Right atrium auricular region (tissue), 2 donors: ENCODE measurements at regions not wholly inside any gene's neighbourhood (a gene's known extent, or its start where the extent isn't known, plus 50 kb on each side); places are given as distances from the start of the nearest gene placed in this dataset.

Source experiments
- DNase-seq: peaks from one replicate; pipeline ENCODE4 v3.0.0-alpha.2; 2019; ENCODE audit warnings: low spot score
- H3K27ac ChIP-seq, 2 donors: fragments of 200-600 bp; sonication (generic); 1 replicate in 1 of 2; 2 replicates in 1 of 2; pipeline ENCODE4 v1.5.1; 2016 to 2019
- H3K27me3 ChIP-seq, 2 donors: fragments of 200-600 bp; sonication (generic); one replicate each; pipeline versions ENCODE4 v1.5.1 to v1.6.0; 2017 to 2019
- H3K36me3 ChIP-seq: fragments of 200-600 bp; sonication (generic); one replicate; pipeline ENCODE4 v1.5.1; 2016
- H3K4me1 ChIP-seq, 2 donors: fragments of 200-600 bp; sonication (generic); one replicate each; pipeline versions ENCODE4 v1.5.1 to v1.6.0; 2017 to 2019
- H3K4me3 ChIP-seq, 2 donors: fragments of 200-600 bp; sonication (generic); 1 replicate in 1 of 2; 2 replicates in 1 of 2; pipeline ENCODE4 v1.5.1; 2017 to 2019; ENCODE audit warnings: mild to moderate bottlenecking in 1 of 2, moderate library complexity in 1 of 2
- H3K9me3 ChIP-seq, 2 donors: fragments of 200-600 bp; sonication (generic); one replicate each; pipeline ENCODE4 v1.5.1; 2019
- TF ChIP-seq, protein P1 (sequence below), 2 donors: fragments of 200-600 bp; sonication (generic); IDR thresholded peaks; one replicate each; pipeline ENCODE4 v1.5.1; 2019; ENCODE audit warnings: antibody characterized with exemption in 2 of 2

- H3K4me1 ChIP-seq = peaks cover 0 to 13% of the 10 kb centered on the region in 2 donors
- no peaks in the 10 kb centered on the region for H3K9me3 ChIP-seq
- TF ChIP-seq, protein P1, sequence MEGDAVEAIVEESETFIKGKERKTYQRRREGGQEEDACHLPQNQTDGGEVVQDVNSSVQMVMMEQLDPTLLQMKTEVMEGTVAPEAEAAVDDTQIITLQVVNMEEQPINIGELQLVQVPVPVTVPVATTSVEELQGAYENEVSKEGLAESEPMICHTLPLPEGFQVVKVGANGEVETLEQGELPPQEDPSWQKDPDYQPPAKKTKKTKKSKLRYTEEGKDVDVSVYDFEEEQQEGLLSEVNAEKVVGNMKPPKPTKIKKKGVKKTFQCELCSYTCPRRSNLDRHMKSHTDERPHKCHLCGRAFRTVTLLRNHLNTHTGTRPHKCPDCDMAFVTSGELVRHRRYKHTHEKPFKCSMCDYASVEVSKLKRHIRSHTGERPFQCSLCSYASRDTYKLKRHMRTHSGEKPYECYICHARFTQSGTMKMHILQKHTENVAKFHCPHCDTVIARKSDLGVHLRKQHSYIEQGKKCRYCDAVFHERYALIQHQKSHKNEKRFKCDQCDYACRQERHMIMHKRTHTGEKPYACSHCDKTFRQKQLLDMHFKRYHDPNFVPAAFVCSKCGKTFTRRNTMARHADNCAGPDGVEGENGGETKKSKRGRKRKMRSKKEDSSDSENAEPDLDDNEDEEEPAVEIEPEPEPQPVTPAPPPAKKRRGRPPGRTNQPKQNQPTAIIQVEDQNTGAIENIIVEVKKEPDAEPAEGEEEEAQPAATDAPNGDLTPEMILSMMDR (IDR thresholded peaks at IDR 0.05) = no peak
- H3K36me3 ChIP-seq = no peaks in the 10 kb centered on the region
- no peak overlapping the region for H3K27ac ChIP-seq
- H3K27me3 ChIP-seq = no peaks in the 10 kb centered on the region
- H3K4me3 ChIP-seq = no peak overlapping the region
- no peak for DNase-seq
Observed at GRCh38 chr7:54838175-54838910, 79.3 kb upstream of the SEC61G start.

DNA sequence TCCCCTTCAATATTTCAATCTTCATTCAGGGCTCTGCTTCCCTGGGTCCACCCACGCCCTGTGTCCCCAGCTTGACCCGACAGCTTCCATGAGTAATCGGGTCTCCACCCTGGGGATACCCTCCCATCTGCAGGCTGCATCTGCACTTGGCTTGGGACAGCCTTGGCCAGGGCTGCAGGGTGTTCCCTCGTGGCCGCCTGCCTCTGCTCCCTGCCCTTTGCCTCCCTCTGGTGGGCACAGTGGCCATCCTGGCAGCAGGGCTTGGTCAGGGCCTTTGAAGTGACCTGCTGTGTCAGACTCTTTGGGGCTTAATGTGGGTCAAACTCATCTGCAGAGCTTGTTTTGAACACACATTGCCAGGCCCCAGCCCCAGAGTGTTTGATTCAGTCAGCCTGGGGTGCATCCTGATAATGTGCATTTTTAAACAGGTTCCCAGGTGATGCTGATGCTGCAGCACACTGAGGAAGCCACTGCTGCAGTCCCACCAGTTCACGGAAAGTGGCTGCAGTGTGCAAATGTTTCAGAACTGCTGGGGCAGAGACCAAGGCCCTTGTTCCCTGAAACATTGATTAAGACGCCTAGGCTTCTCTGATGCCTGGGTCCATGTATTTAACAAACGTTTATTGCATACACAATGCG lies 80.7 kb upstream of the SEC61G start:
- Histone ChIP-seq H3K9me3 (no peaks in the 10 kb centered on the region), H3K27ac (no peak overlapping the region), H3K4me1 (peaks cover 0 to 13% of the 10 kb centered on the region in 2 donors), H3K4me3 (no peak overlapping the region), H3K27me3 (no peaks in the 10 kb centered on the region), H3K36me3 (no peaks in the 10 kb centered on the region)
- peak; percentile 84 for DNase-seq
- TF ChIP-seq, protein P1 (IDR thresholded peaks at IDR 0.05) = peak in 1 of 2 donors; percentile 74

DNA sequence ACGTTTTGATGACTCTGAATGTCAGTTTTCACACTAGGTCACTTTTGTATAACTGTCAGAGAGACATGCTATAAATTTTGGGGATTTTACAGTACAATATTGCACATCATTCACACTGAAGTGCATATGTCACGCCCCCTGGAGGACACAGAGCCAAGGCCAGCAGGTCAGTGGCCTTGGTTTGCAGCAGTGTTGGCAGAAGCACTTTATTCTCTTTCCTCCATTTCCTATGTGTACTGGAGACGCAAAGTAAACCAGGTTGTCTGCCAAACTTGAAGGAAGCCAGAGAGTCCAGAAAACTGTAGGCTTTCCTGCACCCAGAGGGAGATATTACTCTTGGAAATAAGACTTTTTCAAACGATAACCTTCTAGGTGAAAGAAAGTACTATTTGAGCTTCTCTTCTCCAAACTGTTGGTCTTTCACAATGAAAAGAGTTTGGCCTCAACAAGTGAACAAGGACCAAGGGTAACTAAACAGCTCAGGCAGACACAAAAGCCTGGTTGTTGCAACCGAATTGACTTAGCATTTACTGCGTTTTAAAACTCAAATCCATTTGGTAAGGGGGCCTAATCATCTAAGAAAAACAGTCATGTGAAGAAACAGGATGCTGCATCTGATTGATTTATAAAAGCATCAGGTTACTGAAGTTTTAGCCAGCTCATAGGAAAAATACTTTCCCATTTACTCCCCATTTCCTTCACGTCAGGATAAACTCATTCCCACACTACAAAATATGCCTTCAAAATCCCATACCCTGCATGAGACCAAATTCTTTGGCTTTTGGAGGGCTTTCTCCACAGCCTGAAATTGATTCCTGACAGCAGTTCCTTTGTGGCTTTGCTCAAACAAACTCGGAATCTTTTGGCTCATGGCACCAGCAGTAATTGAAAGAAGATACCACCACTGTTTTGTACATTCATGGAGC lies 83.0 kb upstream of the SEC61G start:
- H3K4me1 ChIP-seq = peaks cover 0 to 13% of the 10 kb centered on the region in 2 donors
- H3K27ac ChIP-seq = no peak overlapping the region
- no peaks in the 10 kb centered on the region for H3K9me3 ChIP-seq
- TF ChIP-seq, protein P1 (IDR thresholded peaks at IDR 0.05) = peak in 1 of 2 donors; percentile 54
- no peaks in the 10 kb centered on the region for H3K36me3 ChIP-seq
- H3K4me3 ChIP-seq = no peak overlapping the region
- no peak for DNase-seq
- no peaks in the 10 kb centered on the region for H3K27me3 ChIP-seq

- Histone ChIP-seq H3K27me3 (no peaks in the 10 kb centered on the region), H3K4me3 (no peak overlapping the region), H3K4me1 (peaks cover 0 to 7% of the 10 kb centered on the region in 2 donors), H3K36me3 (no peaks in the 10 kb centered on the region), H3K9me3 (peaks cover 0 to under 1% of the 10 kb centered on the region in 2 donors), H3K27ac (no peak overlapping the region)
- TF ChIP-seq, protein P1 (IDR thresholded peaks at IDR 0.05) = no peak
- no peak for DNase-seq
Observed at GRCh38 chr7:54843841-54844355, 84.9 kb upstream of the SEC61G start.

- TF ChIP-seq, protein P1 (IDR thresholded peaks at IDR 0.05) = no peak
- Histone ChIP-seq H3K27me3 (no peaks in the 10 kb centered on the region), H3K4me3 (no peak overlapping the region), H3K27ac (no peak overlapping the region), H3K36me3 (no peaks in the 10 kb centered on the region), H3K9me3 (peaks cover 0 to 14% of the 10 kb centered on the region in 2 donors), H3K4me1 (no peaks in the 10 kb centered on the region)
- no peak for DNase-seq
Observed at GRCh38 chr7:54846273-54846672, 87.3 kb upstream of the SEC61G start.
